ENCODE measurements at regions not wholly inside any gene's neighbourhood (a gene's known extent, or its start where the extent isn't known, plus 50 kb on each side); places are given as distances from the start of the nearest gene placed in this dataset.

- TF ChIP-seq CTCF (IDR thresholded peaks at IDR 0.05) (no peak), POLR2A (IDR thresholded peaks at IDR 0.05) (no peak)
These were observed 1431.4 kb upstream of the TENM4 start for GRCh38 chr11:80872116-80872728.

Measured in heart left ventricle (tissue), 13 donors.